ENCODE measurements at regions not wholly inside any gene's neighbourhood (a gene's known extent, or its start where the extent isn't known, plus 50 kb on each side); places are given as distances from the start of the nearest gene placed in this dataset.

DNA sequence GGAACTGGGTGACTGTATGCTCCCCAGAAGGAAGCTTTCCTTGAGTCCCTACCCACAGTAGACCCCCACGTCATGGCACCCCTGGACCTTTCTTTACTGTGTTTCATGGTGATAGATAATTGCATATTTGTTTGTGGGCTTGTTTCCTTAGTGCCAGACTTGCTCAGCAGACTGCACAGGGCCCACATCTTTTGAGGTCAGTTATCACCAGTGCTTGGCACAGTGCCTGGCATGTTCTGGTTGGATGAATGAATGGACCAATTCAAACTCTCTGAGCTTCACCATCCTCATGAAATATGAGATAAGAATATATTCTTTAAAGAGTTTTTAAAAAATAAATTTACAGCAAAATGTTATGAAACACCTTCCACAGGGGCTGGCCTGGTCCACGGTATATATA lies 78.4 kb upstream of the EMX2 start:
- TF ChIP-seq, protein P1, sequence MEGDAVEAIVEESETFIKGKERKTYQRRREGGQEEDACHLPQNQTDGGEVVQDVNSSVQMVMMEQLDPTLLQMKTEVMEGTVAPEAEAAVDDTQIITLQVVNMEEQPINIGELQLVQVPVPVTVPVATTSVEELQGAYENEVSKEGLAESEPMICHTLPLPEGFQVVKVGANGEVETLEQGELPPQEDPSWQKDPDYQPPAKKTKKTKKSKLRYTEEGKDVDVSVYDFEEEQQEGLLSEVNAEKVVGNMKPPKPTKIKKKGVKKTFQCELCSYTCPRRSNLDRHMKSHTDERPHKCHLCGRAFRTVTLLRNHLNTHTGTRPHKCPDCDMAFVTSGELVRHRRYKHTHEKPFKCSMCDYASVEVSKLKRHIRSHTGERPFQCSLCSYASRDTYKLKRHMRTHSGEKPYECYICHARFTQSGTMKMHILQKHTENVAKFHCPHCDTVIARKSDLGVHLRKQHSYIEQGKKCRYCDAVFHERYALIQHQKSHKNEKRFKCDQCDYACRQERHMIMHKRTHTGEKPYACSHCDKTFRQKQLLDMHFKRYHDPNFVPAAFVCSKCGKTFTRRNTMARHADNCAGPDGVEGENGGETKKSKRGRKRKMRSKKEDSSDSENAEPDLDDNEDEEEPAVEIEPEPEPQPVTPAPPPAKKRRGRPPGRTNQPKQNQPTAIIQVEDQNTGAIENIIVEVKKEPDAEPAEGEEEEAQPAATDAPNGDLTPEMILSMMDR (IDR thresholded peaks at IDR 0.05; ENCODE audit: insufficient read depth, low read depth, low read length, missing control alignments), result no peak
- no peak overlapping the region for H3K4me3 ChIP-seq (ENCODE audit: low read depth, low read length)
- DNase-seq (ENCODE audit: low read depth), result no peak

DNA sequence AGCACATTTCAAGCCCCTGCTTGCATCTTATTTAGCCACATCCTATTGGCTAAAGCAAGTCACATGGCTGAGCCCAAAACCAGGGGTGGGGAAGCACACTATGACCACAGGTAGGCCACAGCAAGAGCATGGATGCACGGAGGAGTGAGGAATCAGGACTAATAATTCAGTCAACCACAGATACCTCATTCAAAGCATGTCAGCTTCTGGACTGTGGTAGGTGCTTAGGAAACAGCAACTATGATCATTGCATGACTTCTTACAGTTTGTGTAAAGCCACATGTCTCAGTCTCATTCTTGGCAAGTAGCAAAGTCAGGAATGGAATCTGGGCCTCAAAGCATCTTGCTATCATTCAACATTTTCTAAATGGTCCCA lies 79.0 kb upstream of the EMX2 start:
- DNase-seq (ENCODE audit: low read depth), result no peak
- TF ChIP-seq, protein P1 (IDR thresholded peaks at IDR 0.05; ENCODE audit: insufficient read depth, low read depth, low read length, missing control alignments), result no peak
- H3K4me3 ChIP-seq (ENCODE audit: low read depth, low read length), result no peak overlapping the region

- TF ChIP-seq, protein P1 (IDR thresholded peaks at IDR 0.05; ENCODE audit: insufficient read depth, low read depth, low read length, missing control alignments), result no peak
- no peak overlapping the region for H3K4me3 ChIP-seq (ENCODE audit: low read depth, low read length)
Measured at GRCh38 chr10:117462816-117463544, 79.6 kb upstream of the EMX2 start.

DNA sequence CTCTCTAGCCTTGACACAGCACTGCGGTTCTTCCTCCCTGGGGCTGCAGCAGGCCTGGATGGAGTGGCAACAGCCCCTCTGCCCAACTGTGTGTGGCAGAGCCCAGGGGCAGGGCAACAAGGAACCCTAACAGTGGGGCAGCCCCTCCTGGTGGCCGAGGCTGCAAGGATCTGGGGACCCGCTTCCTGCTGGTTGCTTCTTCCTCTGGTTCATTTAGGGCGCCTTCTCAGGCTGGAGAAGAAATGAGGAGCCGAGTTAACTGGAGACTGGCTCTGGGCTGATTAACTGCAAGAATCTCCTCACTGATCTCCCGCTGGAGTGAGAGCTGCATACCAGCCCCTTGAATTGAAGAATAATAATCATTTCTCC lies 80.1 kb upstream of the EMX2 start:
- DNase-seq (ENCODE audit: low read depth), result no peak

More at GRCh38 chr10:117462816-117463544, 79.6 kb upstream of the EMX2 start:
- DNase-seq (ENCODE audit: low read depth), result no peak

GRCh38 chr10:117461766-117462423 lies 80.7 kb upstream of the EMX2 start:
- no peak for DNase-seq (ENCODE audit: low read depth)

More for the DNA sequence above, 80.1 kb upstream of the EMX2 start:
- TF ChIP-seq, protein P1 (IDR thresholded peaks at IDR 0.05; ENCODE audit: insufficient read depth, low read depth, low read length, missing control alignments), result peak; percentile 1
- H3K4me3 ChIP-seq (ENCODE audit: low read depth, low read length), result no peak overlapping the region

DNA sequence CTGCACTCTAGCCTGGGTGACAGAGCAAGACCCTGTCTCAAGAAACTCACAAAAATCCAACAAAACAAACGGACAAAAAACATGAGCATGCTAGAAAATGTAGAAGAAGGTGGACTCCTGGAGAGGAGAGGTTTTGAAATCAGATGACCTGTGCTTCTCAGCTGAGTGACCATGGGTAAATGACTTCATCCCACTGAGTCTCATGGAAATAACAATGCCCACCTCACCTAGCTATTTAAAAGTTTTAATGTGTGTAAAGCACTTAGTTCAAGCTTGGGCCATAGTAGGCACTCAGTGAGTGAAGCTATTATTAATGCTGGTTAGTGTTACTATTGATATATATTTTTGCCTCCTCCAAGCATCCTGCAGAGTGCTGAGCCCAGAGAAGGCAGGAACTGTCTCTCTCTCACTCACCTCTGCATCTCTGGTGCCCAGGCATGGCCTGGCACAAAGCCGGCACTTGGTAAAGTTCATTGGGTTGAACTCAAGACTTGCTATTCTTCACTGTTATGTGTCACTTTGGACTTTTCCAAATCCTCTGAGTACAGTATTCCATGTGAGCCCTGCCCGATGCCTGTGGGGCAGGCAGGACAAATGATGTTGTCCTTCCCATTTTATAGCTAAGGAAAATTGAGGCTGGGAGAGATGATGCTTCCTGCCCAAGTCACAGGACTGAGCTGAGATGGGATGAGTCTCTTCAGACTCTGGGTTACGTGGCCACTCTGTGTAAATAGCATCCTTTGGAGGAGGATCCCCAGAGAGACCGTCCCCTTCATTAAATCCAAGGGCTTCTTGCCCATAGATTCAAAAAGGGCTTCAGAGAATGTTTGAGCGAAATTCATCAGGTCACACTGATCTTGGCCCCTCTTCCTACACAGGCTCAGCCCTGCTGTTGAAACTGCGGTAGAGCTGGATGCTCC lies 81.4 kb upstream of the EMX2 start:
- no peak overlapping the region for H3K4me3 ChIP-seq (ENCODE audit: low read depth, low read length)
- TF ChIP-seq, protein P1 (IDR thresholded peaks at IDR 0.05; ENCODE audit: insufficient read depth, low read depth, low read length, missing control alignments), result no peak
- DNase-seq (ENCODE audit: low read depth), result no peak

More at GRCh38 chr10:117461766-117462423, 80.7 kb upstream of the EMX2 start:
- H3K4me3 ChIP-seq (ENCODE audit: low read depth, low read length), result no peak overlapping the region
- TF ChIP-seq, protein P1 (IDR thresholded peaks at IDR 0.05; ENCODE audit: insufficient read depth, low read depth, low read length, missing control alignments), result no peak

Measured in GM12865 (cell line).